ENCODE measurements at regions not wholly inside any gene's neighbourhood (a gene's known extent, or its start where the extent isn't known, plus 50 kb on each side); places are given as distances from the start of the nearest gene placed in this dataset.

DNA sequence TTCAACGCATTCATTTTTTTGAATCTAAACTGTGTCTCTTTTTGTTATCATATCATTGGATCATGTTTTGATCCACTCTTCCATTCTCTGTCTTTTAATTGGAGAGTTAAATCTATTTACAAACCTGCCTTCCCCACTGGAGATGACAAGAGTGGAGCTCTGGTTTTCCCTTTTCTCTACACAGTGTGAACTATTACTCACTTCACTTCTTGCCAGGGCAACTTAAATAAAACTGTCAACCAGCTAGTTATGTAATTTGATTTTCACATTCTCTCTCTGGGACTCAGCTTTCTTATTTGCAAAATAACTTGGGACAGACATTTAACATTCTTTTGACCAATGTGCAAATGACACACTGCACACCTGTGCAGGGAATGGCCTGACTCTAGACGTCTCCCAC, 230.8 kb upstream of the CST7 start:
- no peak for DNase-seq
- no CpG with 5 or more reads among the region's 2 CpGs for WGBS (ENCODE audit: extremely low coverage, insufficient coverage, low lambda C conversion rate)
- no peak overlapping the region for H3K4ac ChIP-seq (ENCODE audit: low read depth, low read length)
- no peak overlapping the region for H2AK5ac ChIP-seq (ENCODE audit: low read length)
- no peaks in the 10 kb centered on the region for H3K79me1 ChIP-seq (ENCODE audit: low read length)
- no peak overlapping the region for H3K18ac ChIP-seq (ENCODE audit: low read length)
- H3K79me2 ChIP-seq (ENCODE audit: control insufficient read depth, insufficient read depth, low read length): no peaks in the 10 kb centered on the region
- no peak overlapping the region for H4K5ac ChIP-seq (ENCODE audit: low read length)
- no peak overlapping the region for H3K27ac ChIP-seq (ENCODE audit: low read depth, low read length)
- H3K23ac ChIP-seq (ENCODE audit: low read length): no peak overlapping the region
- H2BK5ac ChIP-seq (ENCODE audit: low read length): no peak overlapping the region
- no peak overlapping the region for H3K4me2 ChIP-seq (ENCODE audit: low read length)
- H3K36me3 ChIP-seq (ENCODE audit: control insufficient read depth, insufficient read depth, low read length): no peaks in the 10 kb centered on the region
- no peak overlapping the region for H2BK120ac ChIP-seq (ENCODE audit: low read depth, low read length)
- no peak overlapping the region for H3K9ac ChIP-seq (ENCODE audit: low read length)
- H2BK15ac ChIP-seq (replicated peaks; ENCODE audit: low read depth): no peak overlapping the region
- no peak overlapping the region for H3K56ac ChIP-seq (ENCODE audit: low read length)
- H3K4me1 ChIP-seq (ENCODE audit: control insufficient read depth, low read depth, low read length): no peaks in the 10 kb centered on the region
- no peak overlapping the region for H4K8ac ChIP-seq (ENCODE audit: low read depth, low read length)
- H3K27me3 ChIP-seq (ENCODE audit: insufficient read depth, low read length, poor library complexity): no peaks in the 10 kb centered on the region
- no peak overlapping the region for H3K4me3 ChIP-seq (ENCODE audit: low read length)

DNA sequence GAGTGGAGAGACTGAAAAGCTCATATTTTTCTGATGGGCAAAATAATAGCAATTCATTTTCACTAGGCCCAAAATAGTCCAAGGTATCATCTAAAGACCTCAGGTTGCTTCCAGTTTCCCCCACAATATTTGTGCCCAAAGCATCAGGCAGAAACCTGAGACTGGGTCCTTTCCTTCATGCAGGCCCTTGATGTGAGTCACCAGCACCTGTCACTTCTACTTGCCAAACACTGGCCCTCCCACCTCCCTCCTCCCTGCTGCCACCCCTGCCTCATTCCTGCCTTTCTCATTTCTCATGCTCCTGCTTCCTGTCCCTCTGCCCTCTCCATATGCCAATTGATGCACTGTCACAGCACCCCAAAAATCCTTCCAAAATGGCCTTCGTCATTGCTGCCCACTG, 230.4 kb upstream of the CST7 start:
- Histone ChIP-seq H3K27ac (ENCODE audit: low read depth, low read length) (no peak overlapping the region), H3K79me2 (ENCODE audit: control insufficient read depth, insufficient read depth, low read length) (no peaks in the 10 kb centered on the region), H2BK5ac (ENCODE audit: low read length) (no peak overlapping the region), H3K27me3 (ENCODE audit: insufficient read depth, low read length, poor library complexity) (no peaks in the 10 kb centered on the region), H3K79me1 (ENCODE audit: low read length) (no peaks in the 10 kb centered on the region), H3K4ac (ENCODE audit: low read depth, low read length) (no peak overlapping the region), H3K36me3 (ENCODE audit: control insufficient read depth, insufficient read depth, low read length) (no peaks in the 10 kb centered on the region), H3K23ac (ENCODE audit: low read length) (no peak overlapping the region), H3K18ac (ENCODE audit: low read length) (no peak overlapping the region), H4K8ac (ENCODE audit: low read depth, low read length) (no peak overlapping the region), H3K4me1 (ENCODE audit: control insufficient read depth, low read depth, low read length) (no peaks in the 10 kb centered on the region), H3K9ac (ENCODE audit: low read length) (no peak overlapping the region), H3K56ac (ENCODE audit: low read length) (no peak overlapping the region), H2AK5ac (ENCODE audit: low read length) (no peak overlapping the region), H3K4me2 (ENCODE audit: low read length) (no peak overlapping the region), H3K4me3 (ENCODE audit: low read length) (no peak overlapping the region), H2BK120ac (ENCODE audit: low read depth, low read length) (no peak overlapping the region), H2BK15ac (replicated peaks; ENCODE audit: low read depth) (no peak overlapping the region), H4K5ac (ENCODE audit: low read length) (no peak overlapping the region)
- WGBS (ENCODE audit: extremely low coverage, insufficient coverage, low lambda C conversion rate): no CpG with 5 or more reads among the region's 1 CpG
- DNase-seq: peak; percentile 16

DNA sequence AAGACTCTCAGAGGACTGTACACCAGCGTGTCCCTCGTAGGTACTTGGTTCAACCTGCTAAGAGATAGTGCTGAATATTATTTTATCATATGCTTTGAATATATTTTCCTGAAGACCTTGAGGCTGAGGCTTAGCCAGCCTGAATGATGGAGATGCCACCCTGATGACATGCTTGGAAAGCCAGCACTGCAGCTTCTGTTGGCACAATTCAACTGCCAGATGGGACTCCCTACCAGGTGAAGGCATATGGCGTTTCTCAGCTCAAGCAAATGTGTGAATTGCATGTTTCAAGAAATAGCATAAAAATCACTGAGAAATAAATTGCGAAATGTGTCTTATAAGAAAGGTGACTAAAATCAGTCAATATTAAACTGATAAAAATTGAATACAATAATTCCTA, 228.1 kb upstream of the CST7 start:
- Histone ChIP-seq H2AK5ac (ENCODE audit: low read length) (no peak overlapping the region), H3K27ac (ENCODE audit: low read depth, low read length) (no peak overlapping the region), H3K4me1 (ENCODE audit: control insufficient read depth, low read depth, low read length) (peaks cover 3% of the 10 kb centered on the region), H2BK120ac (ENCODE audit: low read depth, low read length) (no peak overlapping the region), H3K4me3 (ENCODE audit: low read length) (no peak overlapping the region), H3K36me3 (ENCODE audit: control insufficient read depth, insufficient read depth, low read length) (no peaks in the 10 kb centered on the region), H2BK15ac (replicated peaks; ENCODE audit: low read depth) (no peak overlapping the region), H3K56ac (ENCODE audit: low read length) (no peak overlapping the region), H3K23ac (ENCODE audit: low read length) (no peak overlapping the region), H4K5ac (ENCODE audit: low read length) (no peak overlapping the region), H2BK5ac (ENCODE audit: low read length) (no peak overlapping the region), H3K79me2 (ENCODE audit: control insufficient read depth, insufficient read depth, low read length) (no peaks in the 10 kb centered on the region), H4K8ac (ENCODE audit: low read depth, low read length) (no peak overlapping the region), H3K9ac (ENCODE audit: low read length) (no peak overlapping the region), H3K18ac (ENCODE audit: low read length) (no peak overlapping the region), H3K4ac (ENCODE audit: low read depth, low read length) (no peak overlapping the region), H3K79me1 (ENCODE audit: low read length) (no peaks in the 10 kb centered on the region), H3K27me3 (ENCODE audit: insufficient read depth, low read length, poor library complexity) (no peaks in the 10 kb centered on the region), H3K4me2 (ENCODE audit: low read length) (no peak overlapping the region)
- WGBS (ENCODE audit: extremely low coverage, insufficient coverage, low lambda C conversion rate): no CpG with 5 or more reads among the region's 4 CpGs
- DNase-seq: no peak

DNA sequence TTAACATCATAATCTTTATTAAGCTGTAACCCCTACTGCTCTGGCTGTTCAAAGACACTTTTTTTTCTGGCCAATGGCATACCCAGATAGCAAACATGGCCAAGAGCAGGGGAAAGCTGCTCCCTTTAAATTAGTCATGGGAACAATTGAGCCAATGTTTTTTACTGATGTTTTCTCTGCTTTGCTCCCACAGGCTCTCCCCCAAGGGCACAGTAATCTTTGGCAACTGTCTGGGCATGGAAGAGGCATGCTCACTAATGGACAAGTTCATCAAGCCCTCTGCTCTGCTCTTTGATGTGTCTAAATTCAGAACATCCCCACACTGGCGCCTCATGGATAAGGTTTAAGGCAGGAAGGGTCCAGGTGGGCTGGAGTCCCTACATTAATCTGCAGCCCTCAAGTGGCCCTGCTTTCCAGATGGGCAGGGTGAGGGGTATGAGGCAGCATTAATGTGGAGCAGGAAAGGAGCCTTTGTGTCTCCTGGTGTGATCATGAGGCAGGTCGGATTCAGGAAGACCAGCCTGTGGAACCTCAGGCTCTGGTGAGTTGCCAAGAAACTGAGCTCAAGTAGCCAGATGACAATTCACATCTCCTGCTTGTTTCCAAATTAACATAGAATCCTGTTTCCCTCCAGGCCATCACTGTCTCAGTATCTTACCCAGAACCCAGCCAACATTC, 227.0 kb upstream of the CST7 start:
- H2BK15ac ChIP-seq (replicated peaks; ENCODE audit: low read depth): no peak overlapping the region
- H4K8ac ChIP-seq (ENCODE audit: low read depth, low read length): no peak overlapping the region
- H3K27ac ChIP-seq (ENCODE audit: low read depth, low read length): no peak overlapping the region
- no peaks in the 10 kb centered on the region for H3K36me3 ChIP-seq (ENCODE audit: control insufficient read depth, insufficient read depth, low read length)
- no peaks in the 10 kb centered on the region for H3K79me1 ChIP-seq (ENCODE audit: low read length)
- no peaks in the 10 kb centered on the region for H3K79me2 ChIP-seq (ENCODE audit: control insufficient read depth, insufficient read depth, low read length)
- H2AK5ac ChIP-seq (ENCODE audit: low read length): no peak overlapping the region
- H3K4ac ChIP-seq (ENCODE audit: low read depth, low read length): no peak overlapping the region
- no peak overlapping the region for H3K18ac ChIP-seq (ENCODE audit: low read length)
- H3K4me3 ChIP-seq (ENCODE audit: low read length): no peak overlapping the region
- no peaks in the 10 kb centered on the region for H3K27me3 ChIP-seq (ENCODE audit: insufficient read depth, low read length, poor library complexity)
- no peak overlapping the region for H3K4me2 ChIP-seq (ENCODE audit: low read length)
- H2BK5ac ChIP-seq (ENCODE audit: low read length): no peak overlapping the region
- H3K4me1 ChIP-seq (ENCODE audit: control insufficient read depth, low read depth, low read length): peaks cover 3% of the 10 kb centered on the region
- no peak overlapping the region for H4K5ac ChIP-seq (ENCODE audit: low read length)
- H3K9ac ChIP-seq (ENCODE audit: low read length): no peak overlapping the region
- no peak overlapping the region for H3K23ac ChIP-seq (ENCODE audit: low read length)
- DNase-seq: peak; percentile 21
- no peak overlapping the region for H3K56ac ChIP-seq (ENCODE audit: low read length)
- H2BK120ac ChIP-seq (ENCODE audit: low read depth, low read length): no peak overlapping the region
- WGBS (ENCODE audit: extremely low coverage, insufficient coverage, low lambda C conversion rate): no CpG with 5 or more reads among the region's 2 CpGs

DNA sequence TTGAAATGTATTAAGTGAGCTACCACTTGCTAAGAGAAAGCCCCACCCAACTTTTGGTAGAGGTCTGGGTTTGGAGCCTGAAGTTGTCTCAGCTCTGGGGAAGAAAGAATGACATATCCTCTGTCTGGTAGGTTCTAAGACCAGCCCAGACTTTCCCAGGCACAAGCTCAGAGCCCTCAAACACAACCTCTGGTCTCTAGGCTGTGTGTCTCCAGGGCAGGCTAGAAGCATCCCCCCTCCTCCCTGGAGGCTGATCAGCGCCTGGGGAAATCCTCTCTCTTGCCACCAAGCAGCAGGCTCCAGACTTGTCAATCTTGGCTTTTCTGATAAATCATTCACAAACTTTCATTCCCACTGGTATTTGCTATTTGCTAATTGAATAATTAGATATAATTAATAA, 226.5 kb upstream of the CST7 start:
- H2AK5ac ChIP-seq (ENCODE audit: low read length): no peak overlapping the region

DNA sequence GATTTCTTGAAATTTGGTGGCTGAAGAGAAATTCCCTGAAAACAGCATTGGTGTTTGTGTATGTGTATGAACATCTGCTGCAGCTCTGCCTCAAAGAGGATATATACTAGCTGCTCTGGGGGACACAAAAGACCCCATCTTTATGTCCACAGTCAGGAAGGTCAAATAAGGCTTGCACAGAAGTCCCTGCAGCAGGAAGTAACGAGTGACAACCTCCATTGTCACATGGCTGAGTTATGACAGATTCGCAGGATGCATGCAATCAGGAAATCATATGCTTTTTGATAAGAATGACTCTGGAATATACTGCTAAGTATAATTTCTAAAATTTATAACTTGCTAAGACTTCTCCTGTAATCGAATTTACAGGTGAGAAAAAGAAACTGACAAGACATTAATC, 225.9 kb upstream of the CST7 start:
- Histone ChIP-seq H2BK15ac (replicated peaks; ENCODE audit: low read depth) (no peak overlapping the region), H2BK120ac (ENCODE audit: low read depth, low read length) (no peak overlapping the region), H2AK5ac (ENCODE audit: low read length) (no peak overlapping the region), H3K27me3 (ENCODE audit: insufficient read depth, low read length, poor library complexity) (no peaks in the 10 kb centered on the region), H3K56ac (ENCODE audit: low read length) (no peak overlapping the region), H3K23ac (ENCODE audit: low read length) (no peak overlapping the region), H3K4ac (ENCODE audit: low read depth, low read length) (no peak overlapping the region), H3K27ac (ENCODE audit: low read depth, low read length) (no peak overlapping the region), H2BK5ac (ENCODE audit: low read length) (no peak overlapping the region), H3K18ac (ENCODE audit: low read length) (no peak overlapping the region), H3K79me2 (ENCODE audit: control insufficient read depth, insufficient read depth, low read length) (no peaks in the 10 kb centered on the region), H3K4me2 (ENCODE audit: low read length) (no peak overlapping the region), H3K4me1 (ENCODE audit: control insufficient read depth, low read depth, low read length) (peaks cover 6% of the 10 kb centered on the region), H3K4me3 (ENCODE audit: low read length) (no peak overlapping the region), H4K5ac (ENCODE audit: low read length) (no peak overlapping the region), H3K9ac (ENCODE audit: low read length) (no peak overlapping the region), H3K36me3 (ENCODE audit: control insufficient read depth, insufficient read depth, low read length) (no peaks in the 10 kb centered on the region), H3K79me1 (ENCODE audit: low read length) (no peaks in the 10 kb centered on the region), H4K8ac (ENCODE audit: low read depth, low read length) (no peak overlapping the region)
- DNase-seq: no peak
- WGBS (ENCODE audit: extremely low coverage, insufficient coverage, low lambda C conversion rate): no CpG with 5 or more reads among the region's 3 CpGs

More for the DNA sequence above, 226.5 kb upstream of the CST7 start:
- WGBS (ENCODE audit: extremely low coverage, insufficient coverage, low lambda C conversion rate): no CpG with 5 or more reads among the region's 1 CpG
- H3K18ac ChIP-seq (ENCODE audit: low read length): no peak overlapping the region
- H3K36me3 ChIP-seq (ENCODE audit: control insufficient read depth, insufficient read depth, low read length): no peaks in the 10 kb centered on the region
- no peak overlapping the region for H3K9ac ChIP-seq (ENCODE audit: low read length)
- no peak overlapping the region for H4K5ac ChIP-seq (ENCODE audit: low read length)
- no peaks in the 10 kb centered on the region for H3K79me1 ChIP-seq (ENCODE audit: low read length)
- no peak for DNase-seq
- no peak overlapping the region for H3K56ac ChIP-seq (ENCODE audit: low read length)
- no peak overlapping the region for H2BK15ac ChIP-seq (replicated peaks; ENCODE audit: low read depth)
- H3K4ac ChIP-seq (ENCODE audit: low read depth, low read length): no peak overlapping the region
- no peak overlapping the region for H3K4me2 ChIP-seq (ENCODE audit: low read length)
- peaks cover 6% of the 10 kb centered on the region for H3K4me1 ChIP-seq (ENCODE audit: control insufficient read depth, low read depth, low read length)
- no peak overlapping the region for H4K8ac ChIP-seq (ENCODE audit: low read depth, low read length)
- no peak overlapping the region for H2BK5ac ChIP-seq (ENCODE audit: low read length)
- H2BK120ac ChIP-seq (ENCODE audit: low read depth, low read length): no peak overlapping the region
- H3K27me3 ChIP-seq (ENCODE audit: insufficient read depth, low read length, poor library complexity): no peaks in the 10 kb centered on the region
- H3K79me2 ChIP-seq (ENCODE audit: control insufficient read depth, insufficient read depth, low read length): no peaks in the 10 kb centered on the region
- H3K23ac ChIP-seq (ENCODE audit: low read length): no peak overlapping the region
- H3K27ac ChIP-seq (ENCODE audit: low read depth, low read length): no peak overlapping the region
- no peak overlapping the region for H3K4me3 ChIP-seq (ENCODE audit: low read length)
